HCEC 1CT (cell line): ENCODE measurements at regions not wholly inside any gene's neighbourhood (a gene's known extent, or its start where the extent isn't known, plus 50 kb on each side); places are given as distances from the start of the nearest gene placed in this dataset.
"Not testable (repeated sequence)": the region's sequence is repeated elsewhere in the genome, so short reads cannot be mapped to it uniquely, and the experiment has no call there.

Experiments
- DNase-seq: peaks from one replicate; pipeline ENCODE4 v3.0.0-alpha.2; 2017

GRCh38 chr3:102688556-102688930 is 253.7 kb downstream of the ZPLD1 start:
- no peak for DNase-seq

GRCh38 chr3:102691507-102691906 is 256.7 kb downstream of the ZPLD1 start:
- no peak for DNase-seq

- DNase-seq, result no peak
Measured at GRCh38 chr3:102699104-102699818, 264.4 kb downstream of the ZPLD1 start.

- DNase-seq, result no peak
Measured at GRCh38 chr3:102699819-102700140, 265.0 kb downstream of the ZPLD1 start.

GRCh38 chr3:102712896-102713295 is 278.1 kb downstream of the ZPLD1 start:
- DNase-seq, result no peak

- no peak for DNase-seq
Measured at GRCh38 chr3:102714567-102714966, 279.8 kb downstream of the ZPLD1 start.

GRCh38 chr3:102715030-102715697 is 280.3 kb downstream of the ZPLD1 start:
- no peak for DNase-seq

GRCh38 chr3:102718651-102719050 is 283.8 kb downstream of the ZPLD1 start:
- DNase-seq, result no peak

- DNase-seq, result no peak
Measured at GRCh38 chr3:102722317-102722716, 287.5 kb downstream of the ZPLD1 start.

- no peak for DNase-seq
Measured at GRCh38 chr3:102727340-102727739, 292.5 kb downstream of the ZPLD1 start.

- not testable (repeated sequence) for DNase-seq
Measured at GRCh38 chr3:102732581-102732980, 297.8 kb downstream of the ZPLD1 start.

- DNase-seq, result no peak
Measured at GRCh38 chr3:102733791-102734563, 299.2 kb downstream of the ZPLD1 start.

- no peak for DNase-seq
Measured at GRCh38 chr3:102735311-102735710, 300.5 kb downstream of the ZPLD1 start.

- no peak for DNase-seq
Measured at GRCh38 chr3:102736288-102736974, 301.6 kb downstream of the ZPLD1 start.

GRCh38 chr3:102736975-102737304 is 302.1 kb downstream of the ZPLD1 start:
- DNase-seq, result no peak

GRCh38 chr3:102737353-102737752 is 302.5 kb downstream of the ZPLD1 start:
- no peak for DNase-seq

GRCh38 chr3:102741105-102741504 is 306.3 kb downstream of the ZPLD1 start:
- no peak for DNase-seq

- no peak for DNase-seq
Measured at GRCh38 chr3:102741694-102742093, 306.9 kb downstream of the ZPLD1 start.

- no peak for DNase-seq
Measured at GRCh38 chr3:102745881-102746280, 311.1 kb downstream of the ZPLD1 start.

- DNase-seq, result no peak
Measured at GRCh38 chr3:102747611-102748010, 312.8 kb downstream of the ZPLD1 start.

- DNase-seq, result no peak
Measured at GRCh38 chr3:102748646-102749045, 313.8 kb downstream of the ZPLD1 start.

- no peak for DNase-seq
Measured at GRCh38 chr3:102750322-102750721, 315.5 kb downstream of the ZPLD1 start.

GRCh38 chr3:102753901-102754300 is 319.1 kb downstream of the ZPLD1 start:
- DNase-seq, result no peak

GRCh38 chr3:102756706-102757105 is 321.9 kb downstream of the ZPLD1 start:
- no peak for DNase-seq
